Vagina (tissue), 2 donors: ENCODE measurements at regions not wholly inside any gene's neighbourhood (a gene's known extent, or its start where the extent isn't known, plus 50 kb on each side); places are given as distances from the start of the nearest gene placed in this dataset.

Experiments
- DNase-seq, 2 donors: peaks; one replicate each; pipeline ENCODE4 v3.0.0-alpha.2; 2017; ENCODE audit errors: extremely low spot score in 2 of 2
- H3K27ac ChIP-seq: fragments of 200-600 bp; sonication (generic); one replicate; pipeline ENCODE4 v1.5.1; 2019
- H3K27me3 ChIP-seq: fragments of 200-600 bp; sonication (generic); one replicate; pipeline ENCODE4 v1.5.1; 2019
- H3K36me3 ChIP-seq, 2 donors: fragments of 200-600 bp; sonication (generic); one replicate each; pipeline ENCODE4 v1.5.1; 2017 to 2019
- H3K4me1 ChIP-seq: fragments of 200-600 bp; sonication (generic); one replicate; pipeline ENCODE4 v1.5.1; 2019
- H3K4me3 ChIP-seq, 2 donors: fragments of 200-600 bp; sonication (generic); 1 replicate in 1 of 2; 2 replicates in 1 of 2; pipeline ENCODE4 v1.5.1; 2016 to 2019
- H3K9me3 ChIP-seq: fragments of 200-600 bp; sonication (generic); one replicate; pipeline ENCODE4 v1.5.1; 2019
- CTCF ChIP-seq, 3 experiments: fragments of 450-650 bp in 2 of 3; fragments of 200-600 bp in 1 of 3; sonication (generic) in 1 of 3; IDR thresholded peaks; one replicate each; pipeline ENCODE4 v1.5.1; 2017 to 2019; ENCODE audit warnings: antibody characterized with exemption in 3 of 3, mild to moderate bottlenecking in 2 of 3, moderate library complexity in 2 of 3
- POLR2A ChIP-seq, 2 donors: fragments of 450-650 bp; IDR thresholded peaks; one replicate each; pipeline ENCODE4 v1.6.1; 2017; ENCODE audit warnings: antibody characterized with exemption in 2 of 2, mild to moderate bottlenecking in 2 of 2, moderate library complexity in 2 of 2
- POLR2AphosphoS5 ChIP-seq, 2 donors: sonication (generic); formaldehyde crosslinking; IDR thresholded peaks; one replicate each; pipeline ENCODE4 v1.9.0; 2017; ENCODE audit warnings: antibody characterized with exemption in 2 of 2, mild to moderate bottlenecking in 2 of 2, low read depth in 1 of 2; ENCODE audit not compliant: insufficient read depth in 1 of 2
- intact Hi-C: fragments of 100-400 bp; cut with DNase I; formaldehyde crosslinking; loops from one replicate; pipeline ENCODE4 v1.15.1; 2023

- Histone ChIP-seq H3K4me3 (no peak overlapping the region), H3K36me3 (no peaks in the 10 kb centered on the region), H3K4me1 (no peaks in the 10 kb centered on the region), H3K27me3 (no peaks in the 10 kb centered on the region), H3K9me3 (no peaks in the 10 kb centered on the region), H3K27ac (no peak overlapping the region)
- intact Hi-C loops, result no loop called here
- no peak for TF ChIP-seq POLR2A (IDR thresholded peaks at IDR 0.05)
- TF ChIP-seq POLR2AphosphoS5 (IDR thresholded peaks at IDR 0.05; ENCODE audit: insufficient read depth in 1 of 2, low read depth in 1 of 2), result no peak
- no peak for TF ChIP-seq CTCF (IDR thresholded peaks at IDR 0.05)
- DNase-seq, result no peak
These were observed 282.0 kb upstream of the SIX2 start for GRCh38 chr2:45291296-45291701.

- DNase-seq, result no peak
- intact Hi-C loops, result no loop called here
- Histone ChIP-seq H3K27me3 (no peaks in the 10 kb centered on the region), H3K9me3 (no peaks in the 10 kb centered on the region), H3K27ac (no peak overlapping the region), H3K4me1 (no peaks in the 10 kb centered on the region), H3K36me3 (no peaks in the 10 kb centered on the region), H3K4me3 (no peak overlapping the region)
- no peak for TF ChIP-seq POLR2AphosphoS5 (IDR thresholded peaks at IDR 0.05; ENCODE audit: insufficient read depth in 1 of 2, low read depth in 1 of 2)
- TF ChIP-seq POLR2A (IDR thresholded peaks at IDR 0.05), result no peak
- TF ChIP-seq CTCF (IDR thresholded peaks at IDR 0.05), result no peak
These were observed 280.9 kb upstream of the SIX2 start for GRCh38 chr2:45289997-45290709.

GRCh38 chr2:45288532-45289417 lies 279.5 kb upstream of the SIX2 start:
- intact Hi-C loops, result no loop called here
- TF ChIP-seq CTCF (IDR thresholded peaks at IDR 0.05) (no peak), POLR2A (IDR thresholded peaks at IDR 0.05) (no peak), POLR2AphosphoS5 (IDR thresholded peaks at IDR 0.05; ENCODE audit: insufficient read depth in 1 of 2, low read depth in 1 of 2) (no peak)
- Histone ChIP-seq H3K27ac (no peak overlapping the region), H3K4me1 (no peaks in the 10 kb centered on the region), H3K9me3 (no peaks in the 10 kb centered on the region), H3K27me3 (no peaks in the 10 kb centered on the region), H3K4me3 (no peak overlapping the region), H3K36me3 (no peaks in the 10 kb centered on the region)
- no peak for DNase-seq

- H3K9me3 ChIP-seq, result no peaks in the 10 kb centered on the region
- no peaks in the 10 kb centered on the region for H3K4me1 ChIP-seq
- no peaks in the 10 kb centered on the region for H3K27me3 ChIP-seq
- no peak overlapping the region for H3K4me3 ChIP-seq
- intact Hi-C loops, result no loop called here
- H3K27ac ChIP-seq, result no peak overlapping the region
- H3K36me3 ChIP-seq, result no peaks in the 10 kb centered on the region
- DNase-seq, result no peak
- TF ChIP-seq POLR2AphosphoS5 (IDR thresholded peaks at IDR 0.05; ENCODE audit: insufficient read depth in 1 of 2, low read depth in 1 of 2) (no peak), POLR2A (IDR thresholded peaks at IDR 0.05) (no peak), CTCF (IDR thresholded peaks at IDR 0.05) (no peak)
These were observed 277.8 kb upstream of the SIX2 start for GRCh38 chr2:45287045-45287444.
